CD4-positive, alpha-beta T cell treated with Interleukin-4 for 4 hours (primary cell): ENCODE measurements at regions not wholly inside any gene's neighbourhood (a gene's known extent, or its start where the extent isn't known, plus 50 kb on each side); places are given as distances from the start of the nearest gene placed in this dataset.
"Not testable (repeated sequence)": the region's sequence is repeated elsewhere in the genome, so short reads cannot be mapped to it uniquely, and the experiment has no call there.

Experiments
- DNase-seq: peaks from one replicate; pipeline ENCODE4 v3.0.0-alpha.2; 2020

- DNase-seq, result no peak
Observed at GRCh38 chr3:106842151-106842550, 535.1 kb upstream of the CCDC54 start.

- no peak for DNase-seq
Observed at GRCh38 chr3:106844638-106845037, 532.6 kb upstream of the CCDC54 start.

- no peak for DNase-seq
Observed at GRCh38 chr3:106848099-106848498, 529.1 kb upstream of the CCDC54 start.

GRCh38 chr3:106850437-106850836 is 526.8 kb upstream of the CCDC54 start:
- DNase-seq, result no peak

- not testable (repeated sequence) for DNase-seq
Observed at GRCh38 chr3:106858321-106858720, 518.9 kb upstream of the CCDC54 start.

- no peak for DNase-seq
Observed at GRCh38 chr3:106860182-106860581, 517.1 kb upstream of the CCDC54 start.

- no peak for DNase-seq
Observed at GRCh38 chr3:106862067-106862466, 515.2 kb upstream of the CCDC54 start.

- DNase-seq, result no peak
Observed at GRCh38 chr3:106877627-106878026, 499.6 kb upstream of the CCDC54 start.

- no peak for DNase-seq
Observed at GRCh38 chr3:106880206-106880605, 497.0 kb upstream of the CCDC54 start.

GRCh38 chr3:106881186-106881585 is 496.1 kb upstream of the CCDC54 start:
- no peak for DNase-seq

- no peak for DNase-seq
Observed at GRCh38 chr3:106882297-106882696, 494.9 kb upstream of the CCDC54 start.

GRCh38 chr3:106906074-106906473 is 471.2 kb upstream of the CCDC54 start:
- no peak for DNase-seq

- no peak for DNase-seq
Observed at GRCh38 chr3:106908181-106908938, 468.9 kb upstream of the CCDC54 start.

GRCh38 chr3:106913111-106913698 is 464.0 kb upstream of the CCDC54 start:
- no peak for DNase-seq

- no peak for DNase-seq
Observed at GRCh38 chr3:106913966-106914365, 463.3 kb upstream of the CCDC54 start.

- DNase-seq, result no peak
Observed at GRCh38 chr3:106920609-106921008, 456.6 kb upstream of the CCDC54 start.

- DNase-seq, result no peak
Observed at GRCh38 chr3:106929081-106929480, 448.2 kb upstream of the CCDC54 start.

- no peak for DNase-seq
Observed at GRCh38 chr3:106930086-106930485, 447.2 kb upstream of the CCDC54 start.

- no peak for DNase-seq
Observed at GRCh38 chr3:106931904-106932303, 445.3 kb upstream of the CCDC54 start.

GRCh38 chr3:106936337-106936736 is 440.9 kb upstream of the CCDC54 start:
- DNase-seq, result no peak

- no peak for DNase-seq
Observed at GRCh38 chr3:106942051-106942450, 435.2 kb upstream of the CCDC54 start.

GRCh38 chr3:106943071-106943470 is 434.2 kb upstream of the CCDC54 start:
- no peak for DNase-seq

- no peak for DNase-seq
Observed at GRCh38 chr3:106945435-106945834, 431.8 kb upstream of the CCDC54 start.

GRCh38 chr3:106946866-106947265 is 430.4 kb upstream of the CCDC54 start:
- no peak for DNase-seq

GRCh38 chr3:106957029-106957428 is 420.2 kb upstream of the CCDC54 start:
- no peak for DNase-seq
